ENCODE measurements at regions not wholly inside any gene's neighbourhood (a gene's known extent, or its start where the extent isn't known, plus 50 kb on each side); places are given as distances from the start of the nearest gene placed in this dataset.
A peak's percentile ranks its signal among the peaks of the same experiment; 100 is the strongest.

DNA sequence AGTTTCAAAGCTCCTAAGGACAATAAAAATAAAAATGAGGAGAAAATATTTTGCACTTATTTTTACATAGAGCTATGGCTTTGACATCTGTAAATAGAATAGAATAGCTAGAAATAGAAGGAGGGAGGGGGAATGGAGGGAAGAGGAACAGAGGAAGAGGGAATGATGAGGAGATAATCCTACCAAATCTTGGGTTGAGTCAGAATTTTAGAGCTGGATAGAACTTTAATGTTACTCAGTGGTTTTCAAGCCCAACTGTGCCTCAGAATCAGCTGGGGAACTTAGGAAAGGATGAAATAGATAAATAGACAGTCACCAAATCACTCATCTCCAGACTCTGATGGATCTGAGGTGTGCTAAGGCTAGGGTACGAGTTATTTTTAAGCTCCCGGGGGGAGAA lies 190.3 kb upstream of the FREM1 start:
- DNase-seq (ENCODE audit: extremely low spot score in 2 of 2): no peak
- Histone ChIP-seq H3K27ac (no peak overlapping the region), H3K27me3 (no peaks in the 10 kb centered on the region), H3K4me1 (no peaks in the 10 kb centered on the region), H3K36me3 (no peaks in the 10 kb centered on the region), H3K9me3 (no peaks in the 10 kb centered on the region), H3K4me3 (no peak overlapping the region)
- intact Hi-C loops (cut with DNase I): no loop called here
- TF ChIP-seq POLR2AphosphoS5 (IDR thresholded peaks at IDR 0.05; ENCODE audit: insufficient read depth in 1 of 2, low read depth in 1 of 2): no peak
- no peak for TF ChIP-seq POLR2A (IDR thresholded peaks at IDR 0.05)
- TF ChIP-seq CTCF (IDR thresholded peaks at IDR 0.05): no peak

DNA sequence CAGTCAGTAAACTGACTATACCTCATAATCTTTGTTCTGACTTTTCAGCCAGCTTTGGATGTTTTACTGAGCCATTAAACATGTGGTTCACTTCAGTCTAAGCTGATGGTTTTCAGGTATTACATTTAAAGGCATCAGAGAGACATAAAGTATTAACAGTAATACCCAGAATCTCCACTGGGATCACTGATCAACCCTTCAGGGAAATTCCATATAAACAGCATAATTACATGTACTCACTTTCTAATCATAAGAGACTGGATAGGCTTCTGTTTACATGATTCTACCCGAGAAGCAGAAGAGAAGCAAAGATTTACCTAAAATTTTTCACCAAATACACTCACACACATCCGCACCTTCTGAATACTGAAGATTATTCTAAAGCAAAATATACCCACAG lies 186.7 kb upstream of the FREM1 start:
- DNase-seq (ENCODE audit: extremely low spot score in 2 of 2): no peak
- Histone ChIP-seq H3K9me3 (no peaks in the 10 kb centered on the region), H3K27ac (no peak overlapping the region), H3K27me3 (no peaks in the 10 kb centered on the region), H3K4me3 (no peak overlapping the region), H3K4me1 (no peaks in the 10 kb centered on the region), H3K36me3 (no peaks in the 10 kb centered on the region)
- intact Hi-C loops (cut with DNase I): no loop called here
- TF ChIP-seq POLR2AphosphoS5 (IDR thresholded peaks at IDR 0.05; ENCODE audit: insufficient read depth in 1 of 2, low read depth in 1 of 2): no peak
- no peak for TF ChIP-seq CTCF (IDR thresholded peaks at IDR 0.05)
- TF ChIP-seq POLR2A (IDR thresholded peaks at IDR 0.05): no peak

- intact Hi-C loops (cut with DNase I): no loop called here
- TF ChIP-seq CTCF (IDR thresholded peaks at IDR 0.05) (no peak), POLR2A (IDR thresholded peaks at IDR 0.05) (no peak), POLR2AphosphoS5 (IDR thresholded peaks at IDR 0.05; ENCODE audit: insufficient read depth in 1 of 2, low read depth in 1 of 2) (peak in 1 of 2 donors; percentile 16)
- Histone ChIP-seq H3K4me3 (no peak overlapping the region), H3K4me1 (no peaks in the 10 kb centered on the region), H3K9me3 (no peaks in the 10 kb centered on the region), H3K36me3 (no peaks in the 10 kb centered on the region), H3K27ac (no peak overlapping the region), H3K27me3 (no peaks in the 10 kb centered on the region)
- no peak for DNase-seq (ENCODE audit: extremely low spot score in 2 of 2)
Measured at GRCh38 chr9:15086778-15087324, 176.6 kb upstream of the FREM1 start.

GRCh38 chr9:15086156-15086763 lies 176.0 kb upstream of the FREM1 start:
- no peak overlapping the region for H3K27ac ChIP-seq
- intact Hi-C loops (cut with DNase I): no loop called here
- no peak for DNase-seq (ENCODE audit: extremely low spot score in 2 of 2)
- H3K27me3 ChIP-seq: no peaks in the 10 kb centered on the region
- no peak overlapping the region for H3K4me3 ChIP-seq
- H3K36me3 ChIP-seq: no peaks in the 10 kb centered on the region
- TF ChIP-seq CTCF (IDR thresholded peaks at IDR 0.05) (no peak), POLR2AphosphoS5 (IDR thresholded peaks at IDR 0.05; ENCODE audit: insufficient read depth in 1 of 2, low read depth in 1 of 2) (no peak), POLR2A (IDR thresholded peaks at IDR 0.05) (no peak)
- H3K9me3 ChIP-seq: no peaks in the 10 kb centered on the region
- H3K4me1 ChIP-seq: no peaks in the 10 kb centered on the region

DNA sequence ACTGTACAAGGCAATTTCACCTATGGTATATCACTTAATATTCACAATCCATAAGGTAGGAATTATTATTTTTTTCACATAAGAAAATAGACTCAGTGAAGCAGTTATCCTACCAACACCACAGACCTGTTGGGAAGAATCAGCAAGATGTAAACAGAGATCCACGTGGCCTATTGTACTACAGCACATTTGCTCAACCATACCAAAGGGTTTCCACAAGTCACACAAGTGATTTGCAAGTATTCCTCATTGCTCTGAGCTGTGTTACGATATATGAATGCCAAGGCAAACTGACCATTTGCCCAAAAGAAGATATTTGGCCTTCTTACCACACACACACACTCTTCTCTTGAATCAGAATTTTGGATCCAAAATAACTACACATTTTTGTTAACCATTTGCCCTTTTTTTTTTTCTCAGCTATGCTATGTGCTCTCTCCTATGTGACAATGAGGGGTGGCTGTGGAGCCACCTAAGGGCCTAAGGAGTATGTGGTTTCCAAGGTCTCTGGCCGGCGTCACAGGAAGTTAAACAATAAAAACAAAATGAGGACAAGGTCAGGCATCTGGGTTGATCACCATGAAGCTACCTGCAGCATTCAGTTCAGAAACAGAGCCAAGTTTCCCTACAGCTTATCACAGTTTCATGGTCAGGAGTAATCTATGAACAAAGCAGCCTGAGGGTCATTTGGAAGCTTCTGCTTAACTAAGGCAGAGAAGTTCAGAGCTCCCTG lies 171.0 kb upstream of the FREM1 start:
- Histone ChIP-seq H3K27me3 (no peaks in the 10 kb centered on the region), H3K36me3 (no peaks in the 10 kb centered on the region), H3K27ac (no peak overlapping the region), H3K9me3 (no peaks in the 10 kb centered on the region), H3K4me3 (no peak overlapping the region), H3K4me1 (no peaks in the 10 kb centered on the region)
- intact Hi-C loops (cut with DNase I): no loop called here
- DNase-seq (ENCODE audit: extremely low spot score in 2 of 2): no peak
- TF ChIP-seq POLR2A (IDR thresholded peaks at IDR 0.05): no peak
- no peak for TF ChIP-seq CTCF (IDR thresholded peaks at IDR 0.05)
- no peak for TF ChIP-seq POLR2AphosphoS5 (IDR thresholded peaks at IDR 0.05; ENCODE audit: insufficient read depth in 1 of 2, low read depth in 1 of 2)
